CD4-positive, alpha-beta T cell treated with Interleukin-15 for 4 hours (primary cell): ENCODE measurements at regions not wholly inside any gene's neighbourhood (a gene's known extent, or its start where the extent isn't known, plus 50 kb on each side); places are given as distances from the start of the nearest gene placed in this dataset.
"Not testable (repeated sequence)": the region's sequence is repeated elsewhere in the genome, so short reads cannot be mapped to it uniquely, and the experiment has no call there.

ENCODE experiments used
- DNase-seq: peaks from one replicate; pipeline ENCODE4 v3.0.0-alpha.2; 2020; ENCODE audit warnings: low spot score

- DNase-seq: not testable (repeated sequence)
Observed at GRCh38 chr2:242071936-242072335, 202.4 kb downstream of the RTP5 start.

- DNase-seq: no peak
Observed at GRCh38 chr2:242075168-242075567, 205.6 kb downstream of the RTP5 start.

- no peak for DNase-seq
Observed at GRCh38 chr2:242075696-242076095, 206.2 kb downstream of the RTP5 start.

- not testable (repeated sequence) for DNase-seq
Observed at GRCh38 chr2:242076184-242076583, 206.7 kb downstream of the RTP5 start.

- not testable (repeated sequence) for DNase-seq
Observed at GRCh38 chr2:242078426-242078825, 208.9 kb downstream of the RTP5 start.

GRCh38 chr2:242079792-242080191, 210.3 kb downstream of the RTP5 start:
- not testable (repeated sequence) for DNase-seq

GRCh38 chr2:242080575-242081214, 211.2 kb downstream of the RTP5 start:
- not testable (repeated sequence) for DNase-seq

- not testable (repeated sequence) for DNase-seq
Observed at GRCh38 chr2:242084034-242084433, 214.5 kb downstream of the RTP5 start.

GRCh38 chr2:242085024-242085674, 215.6 kb downstream of the RTP5 start:
- DNase-seq: not testable (repeated sequence)

GRCh38 chr2:242085941-242086621, 216.6 kb downstream of the RTP5 start:
- peak; percentile 22 for DNase-seq

- DNase-seq: not testable (repeated sequence)
Observed at GRCh38 chr2:242088044-242088443, 218.5 kb downstream of the RTP5 start.

- peak; percentile 92 for DNase-seq
Observed at GRCh38 chr2:242088471-242089212, 219.1 kb downstream of the RTP5 start.

GRCh38 chr2:242089213-242089549, 219.7 kb downstream of the RTP5 start:
- not testable (repeated sequence) for DNase-seq

- not testable (repeated sequence) for DNase-seq
Observed at GRCh38 chr2:242097278-242097677, 227.7 kb downstream of the RTP5 start.

GRCh38 chr2:242098034-242098433, 228.5 kb downstream of the RTP5 start:
- DNase-seq: no peak

- DNase-seq: no peak
Observed at GRCh38 chr2:242098445-242099128, 229.1 kb downstream of the RTP5 start.

- DNase-seq: not testable (repeated sequence)
Observed at GRCh38 chr2:242103093-242103492, 233.6 kb downstream of the RTP5 start.

GRCh38 chr2:242104202-242104956, 234.8 kb downstream of the RTP5 start:
- DNase-seq: not testable (repeated sequence)

GRCh38 chr2:242107065-242107464, 237.5 kb downstream of the RTP5 start:
- DNase-seq: not testable (repeated sequence)

GRCh38 chr2:242108797-242109500, 239.4 kb downstream of the RTP5 start:
- not testable (repeated sequence) for DNase-seq
